ENCODE measurements at regions not wholly inside any gene's neighbourhood (a gene's known extent, or its start where the extent isn't known, plus 50 kb on each side); places are given as distances from the start of the nearest gene placed in this dataset.

- TF ChIP-seq, protein P1, sequence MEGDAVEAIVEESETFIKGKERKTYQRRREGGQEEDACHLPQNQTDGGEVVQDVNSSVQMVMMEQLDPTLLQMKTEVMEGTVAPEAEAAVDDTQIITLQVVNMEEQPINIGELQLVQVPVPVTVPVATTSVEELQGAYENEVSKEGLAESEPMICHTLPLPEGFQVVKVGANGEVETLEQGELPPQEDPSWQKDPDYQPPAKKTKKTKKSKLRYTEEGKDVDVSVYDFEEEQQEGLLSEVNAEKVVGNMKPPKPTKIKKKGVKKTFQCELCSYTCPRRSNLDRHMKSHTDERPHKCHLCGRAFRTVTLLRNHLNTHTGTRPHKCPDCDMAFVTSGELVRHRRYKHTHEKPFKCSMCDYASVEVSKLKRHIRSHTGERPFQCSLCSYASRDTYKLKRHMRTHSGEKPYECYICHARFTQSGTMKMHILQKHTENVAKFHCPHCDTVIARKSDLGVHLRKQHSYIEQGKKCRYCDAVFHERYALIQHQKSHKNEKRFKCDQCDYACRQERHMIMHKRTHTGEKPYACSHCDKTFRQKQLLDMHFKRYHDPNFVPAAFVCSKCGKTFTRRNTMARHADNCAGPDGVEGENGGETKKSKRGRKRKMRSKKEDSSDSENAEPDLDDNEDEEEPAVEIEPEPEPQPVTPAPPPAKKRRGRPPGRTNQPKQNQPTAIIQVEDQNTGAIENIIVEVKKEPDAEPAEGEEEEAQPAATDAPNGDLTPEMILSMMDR (IDR thresholded peaks at IDR 0.05), result no peak
- TF ChIP-seq EZH2 (IDR thresholded peaks at IDR 0.05), result no peak
- no peak for TF ChIP-seq EZH2phosphoT487 (IDR thresholded peaks at IDR 0.05)
Observed at GRCh38 chr6:12575961-12576360, 140.6 kb upstream of the PHACTR1 start.
